HG03575 (cell line): ENCODE measurements at regions not wholly inside any gene's neighbourhood (a gene's known extent, or its start where the extent isn't known, plus 50 kb on each side); places are given as distances from the start of the nearest gene placed in this dataset.

ENCODE experiments used
- ATAC-seq: cut with Tn5 transposase; IDR thresholded peaks from one replicate; pipeline ENCODE4 v1.9.1; 2021; ENCODE audit not compliant: unreplicated experiment, insufficient number of reproducible peaks, low FRiP score; ENCODE audit errors: extremely low read depth

DNA sequence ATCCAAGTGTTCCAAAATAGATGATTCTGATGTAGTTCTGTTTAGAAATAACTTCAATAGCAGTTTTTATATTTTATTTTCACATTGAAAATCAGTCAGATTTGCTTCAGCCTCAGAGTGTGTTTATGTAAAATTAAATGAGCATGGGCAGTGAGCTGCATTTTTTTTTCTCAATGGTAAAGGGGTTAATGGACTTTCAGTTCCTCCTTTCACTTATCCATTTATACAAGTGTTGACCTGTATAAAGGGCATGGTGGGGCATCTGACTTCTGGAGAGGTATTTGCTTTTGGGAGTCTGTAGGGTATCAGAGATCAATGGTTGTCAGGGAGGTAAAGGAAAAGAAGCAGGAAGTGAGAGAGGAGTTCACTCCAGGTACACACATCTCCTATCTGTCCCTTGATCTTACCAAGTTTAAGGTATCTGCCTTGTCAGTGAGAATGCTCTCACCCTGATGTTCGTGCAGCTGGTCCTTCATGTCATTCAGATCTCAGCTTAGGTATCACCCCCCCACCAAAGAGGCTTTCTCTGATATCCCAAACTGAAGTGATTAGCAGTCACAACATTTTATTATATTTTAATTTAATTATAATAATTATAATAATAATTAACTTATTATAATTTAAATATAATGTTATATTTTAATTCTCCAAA lies 181.6 kb upstream of the LMNTD1 start:
- no peak for ATAC-seq

DNA sequence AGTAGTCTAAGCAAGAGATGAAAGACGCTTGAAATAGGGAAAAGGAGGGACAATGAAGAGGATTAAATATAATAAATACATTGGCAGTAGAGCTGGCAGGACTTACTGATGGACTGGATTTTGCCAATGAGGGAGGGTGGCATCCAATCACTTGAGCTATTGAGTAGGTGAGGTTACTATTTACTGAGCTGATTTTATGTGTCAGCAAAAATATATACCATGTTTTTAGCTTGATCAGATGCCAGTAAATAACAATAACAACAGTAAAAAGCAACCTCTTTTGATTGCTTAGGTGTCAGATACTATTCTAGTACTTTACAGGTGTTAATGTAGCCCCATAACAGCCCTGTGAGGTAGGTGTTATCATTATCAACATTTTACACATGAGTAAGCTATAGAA lies 187.5 kb upstream of the LMNTD1 start:
- no peak for ATAC-seq

DNA sequence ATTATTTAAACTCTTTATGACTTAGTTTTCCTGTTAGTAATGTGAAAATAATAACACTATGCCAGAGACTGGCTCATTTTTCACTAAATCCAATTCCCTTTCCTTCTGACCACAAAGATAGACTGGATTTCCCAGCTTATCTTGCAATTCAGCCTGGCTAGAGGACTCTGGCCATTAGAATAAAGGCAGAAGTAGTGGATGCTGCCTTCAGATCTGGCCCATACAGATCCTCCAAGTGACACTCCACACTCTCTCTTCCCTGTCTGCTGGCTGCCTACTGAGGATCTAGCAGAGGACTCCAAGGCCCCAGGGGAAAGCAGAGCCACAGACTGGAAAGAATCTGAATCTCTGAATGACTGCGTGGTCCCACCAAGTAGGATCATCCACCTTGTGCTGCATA lies 188.8 kb upstream of the LMNTD1 start:
- ATAC-seq: no peak

DNA sequence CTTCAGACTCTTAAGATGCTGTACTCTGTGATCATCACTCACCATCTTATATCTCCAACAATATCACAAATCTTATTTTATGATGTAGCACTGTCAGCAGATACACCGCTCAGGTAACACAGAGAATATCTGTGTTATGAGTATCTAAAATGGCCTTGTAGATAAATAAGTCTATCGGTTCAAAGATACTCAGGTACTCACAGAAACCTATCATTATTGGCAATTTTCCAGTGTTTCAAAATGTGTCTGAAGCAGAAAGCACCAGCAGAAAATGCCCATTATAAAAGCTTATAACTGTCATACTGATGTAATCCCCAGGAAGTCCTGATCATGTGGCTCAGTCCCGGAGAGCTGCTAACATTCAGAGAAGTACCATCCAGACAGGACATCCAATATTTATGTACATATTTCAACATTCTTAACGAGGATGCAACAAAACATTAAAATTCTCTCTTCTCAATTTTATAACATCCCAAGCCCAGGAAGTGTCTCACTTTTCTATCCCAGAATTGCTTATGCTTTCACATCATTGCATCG lies 190.7 kb upstream of the LMNTD1 start:
- no peak for ATAC-seq

DNA sequence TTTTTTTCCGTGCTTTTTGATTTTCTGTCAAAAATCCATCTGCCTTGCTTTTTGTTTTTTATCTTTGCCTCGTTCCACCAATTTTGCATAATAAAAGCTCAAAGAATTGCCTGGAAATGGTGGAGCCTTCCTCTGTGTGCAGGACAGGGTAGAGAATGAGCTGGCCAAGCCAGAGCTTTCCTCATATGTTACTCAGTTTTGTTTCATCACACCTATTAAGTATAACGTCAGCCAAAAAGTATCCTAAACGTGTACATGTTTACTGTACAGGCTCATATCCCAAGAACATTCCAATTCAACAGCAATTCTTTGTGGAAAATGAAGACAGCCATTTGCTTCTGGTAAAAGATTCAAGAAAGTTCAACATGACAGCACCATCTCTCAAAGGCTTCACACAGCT lies 191.2 kb upstream of the LMNTD1 start:
- no peak for ATAC-seq

DNA sequence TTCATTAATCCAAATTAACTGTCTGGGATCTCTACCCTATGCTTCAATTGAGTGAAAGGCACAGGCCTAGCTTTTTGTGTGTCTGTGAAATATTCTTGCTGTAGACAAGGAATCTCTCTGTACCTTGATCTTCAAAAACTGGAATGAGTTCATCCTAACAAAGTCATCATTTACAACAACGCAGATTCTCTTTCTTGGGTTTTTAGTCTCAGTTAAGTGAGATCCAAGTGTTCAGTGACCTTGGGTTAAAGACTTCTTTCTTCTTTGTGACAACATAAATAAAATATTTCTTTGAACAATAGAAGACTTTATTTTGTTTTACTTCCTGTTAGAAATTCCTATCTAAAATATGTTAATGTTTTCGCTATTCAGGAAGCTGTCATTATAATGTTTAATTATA lies 192.2 kb upstream of the LMNTD1 start:
- no peak for ATAC-seq

DNA sequence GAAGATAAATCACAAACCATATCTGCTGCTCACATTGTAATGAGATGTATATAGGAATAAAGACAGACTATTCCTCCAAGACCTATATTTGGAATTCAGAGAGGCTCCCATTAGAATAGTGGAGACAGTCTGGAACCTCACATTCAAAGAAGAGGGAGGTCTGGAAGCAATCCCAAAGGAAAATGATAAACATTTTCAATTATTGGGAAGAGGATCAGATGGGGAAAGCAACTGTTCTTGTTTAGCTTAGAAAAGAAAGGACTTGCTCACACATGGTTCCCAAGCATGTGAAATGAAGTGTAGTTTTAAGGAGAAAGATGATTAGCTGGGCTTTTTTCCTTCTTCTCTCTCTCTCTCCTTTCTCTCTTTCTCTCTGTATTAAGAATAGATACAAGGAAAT lies 193.0 kb upstream of the LMNTD1 start:
- no peak for ATAC-seq

DNA sequence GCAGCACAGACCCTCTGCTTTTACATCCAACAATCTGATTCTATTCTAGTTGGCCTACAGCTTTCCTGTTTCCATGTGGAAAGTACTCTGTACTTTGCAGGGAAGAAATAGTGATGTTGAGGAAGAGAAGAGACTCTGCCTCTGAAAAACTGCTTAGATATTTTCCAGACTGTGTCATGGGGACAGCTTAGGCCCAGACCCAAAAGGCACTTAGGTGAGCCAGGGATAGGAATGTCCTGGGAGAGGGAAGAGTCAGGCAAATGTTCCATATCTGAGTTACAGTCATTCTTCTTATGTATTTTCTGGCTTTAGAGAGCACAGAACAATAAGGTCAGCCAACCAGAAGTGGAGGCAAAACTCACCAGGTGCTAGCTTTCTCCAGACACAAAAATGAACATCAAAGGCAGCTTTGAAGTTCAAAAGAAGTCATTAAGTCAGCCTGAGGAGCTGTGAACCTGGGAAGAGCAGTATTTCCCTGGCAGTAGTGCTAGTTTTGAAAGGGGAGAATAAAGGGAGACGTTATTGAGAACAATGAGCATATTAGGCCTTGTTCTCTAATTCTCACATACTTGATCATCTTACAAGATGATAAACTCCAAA lies 199.7 kb upstream of the LMNTD1 start:
- no peak for ATAC-seq

DNA sequence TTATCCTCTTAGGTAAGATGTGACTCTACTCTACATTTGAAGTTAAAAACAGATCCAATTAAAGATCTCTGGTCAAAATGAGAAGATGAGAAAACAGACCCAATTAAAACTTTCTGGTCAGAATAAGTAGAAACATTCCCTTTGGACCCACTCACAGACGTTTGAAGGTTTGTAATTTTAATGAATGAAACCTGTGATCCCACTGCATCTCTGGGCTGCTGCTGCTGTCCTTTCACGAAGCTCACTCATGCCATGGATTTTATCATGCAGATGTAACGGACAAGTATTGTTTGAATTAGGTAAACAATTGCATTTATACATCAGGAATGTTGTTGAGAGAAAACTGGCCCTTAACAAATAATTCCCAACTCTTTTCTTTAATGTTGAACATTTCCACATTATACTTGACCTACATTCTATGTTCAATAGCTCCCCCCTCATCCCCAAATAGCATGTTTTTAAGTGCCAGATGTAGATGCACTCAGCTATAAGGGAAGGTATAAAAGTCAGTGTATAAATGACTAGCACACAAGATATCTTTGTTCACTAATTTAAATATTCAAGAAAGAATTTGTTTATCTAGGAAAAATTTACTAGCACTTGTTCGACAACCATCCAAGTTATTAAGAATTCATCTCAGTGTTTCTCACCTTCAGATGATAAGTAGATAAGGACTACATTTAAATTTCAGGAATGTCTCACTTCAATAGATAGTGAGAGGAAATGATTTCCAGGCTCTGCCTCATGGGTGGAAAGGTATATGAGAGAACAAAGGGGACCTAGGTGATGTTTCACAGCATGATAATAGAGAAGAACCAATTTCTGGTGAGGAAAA lies 202.3 kb upstream of the LMNTD1 start:
- ATAC-seq: no peak

DNA sequence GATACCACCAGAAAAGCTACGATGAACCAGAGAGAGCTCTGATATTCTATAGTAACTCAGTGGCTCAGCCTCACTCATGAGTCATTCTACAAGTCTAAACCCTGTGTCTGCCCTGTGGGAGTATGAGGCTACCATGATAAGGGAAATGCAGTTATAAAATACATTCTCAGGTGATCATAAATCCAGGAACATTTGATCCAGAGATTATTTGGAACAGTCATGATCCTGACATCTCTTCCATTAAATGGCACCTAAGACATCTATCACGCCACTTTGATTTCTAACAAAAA lies 202.6 kb upstream of the RASSF8 start:
- no peak for ATAC-seq

DNA sequence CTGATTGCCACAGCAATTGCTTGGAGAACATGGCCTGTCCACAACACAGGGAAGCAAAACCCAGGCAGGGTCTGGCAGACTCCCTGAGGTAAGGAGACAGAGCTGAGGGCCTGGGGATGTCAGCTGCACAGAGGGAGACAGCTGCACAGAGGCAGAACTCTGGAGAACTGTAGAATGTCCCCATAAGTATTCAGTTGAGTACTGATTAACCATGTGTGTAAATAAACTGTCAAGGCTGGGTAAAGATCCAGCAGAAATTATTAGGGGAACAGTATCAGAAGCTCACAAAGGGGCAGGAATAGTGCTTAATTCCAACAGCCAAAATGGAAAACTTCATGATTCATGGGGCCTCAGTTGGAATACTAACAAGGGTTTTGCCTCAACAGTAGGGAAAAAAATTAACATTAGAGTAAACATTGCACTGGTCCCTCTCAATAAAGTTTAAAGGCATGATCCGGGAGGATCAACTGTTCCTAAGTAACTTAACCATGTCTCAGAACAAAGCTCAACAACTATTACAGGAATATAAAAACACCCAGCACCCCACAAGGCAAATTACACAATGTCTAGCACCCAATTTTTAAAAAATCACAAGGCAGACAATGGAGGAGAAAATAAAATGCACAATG lies 201.3 kb upstream of the RASSF8 start:
- ATAC-seq: no peak

DNA sequence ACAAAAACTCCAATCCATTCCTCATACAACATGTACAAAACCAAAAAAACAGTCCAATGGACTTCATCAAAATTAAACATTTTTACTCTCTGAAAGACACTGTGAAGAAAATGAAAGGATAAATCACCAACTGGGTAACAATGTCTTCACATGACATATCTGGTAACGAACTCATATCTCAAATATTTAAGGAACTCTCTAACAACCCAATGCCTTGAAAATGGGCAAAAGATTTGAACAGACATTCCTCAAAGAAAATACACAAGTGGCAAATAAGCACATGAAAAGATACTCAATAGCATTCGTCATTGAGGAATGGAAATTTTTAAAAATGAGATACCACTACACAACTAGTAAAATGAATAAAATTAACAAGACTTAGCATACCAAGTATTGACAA lies 198.7 kb upstream of the RASSF8 start:
- ATAC-seq: no peak

DNA sequence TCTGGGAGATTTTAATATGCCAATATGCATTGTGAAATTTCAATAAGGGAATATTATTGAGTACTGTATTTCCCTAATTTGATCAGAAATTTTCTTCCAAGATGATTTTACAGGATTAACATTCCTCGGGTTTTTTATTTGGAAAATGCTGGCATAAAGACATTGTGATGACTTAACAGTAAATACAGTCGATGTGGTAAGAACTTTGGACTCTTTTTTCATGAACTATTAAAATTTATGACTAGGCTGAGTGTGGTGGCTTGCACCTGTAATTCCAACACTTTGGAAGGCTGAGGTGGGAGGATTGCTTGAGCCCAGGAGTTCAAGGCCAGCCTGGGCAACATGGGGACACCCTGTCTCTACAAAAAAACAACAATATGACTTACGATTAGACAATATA lies 197.1 kb upstream of the RASSF8 start:
- ATAC-seq: no peak

DNA sequence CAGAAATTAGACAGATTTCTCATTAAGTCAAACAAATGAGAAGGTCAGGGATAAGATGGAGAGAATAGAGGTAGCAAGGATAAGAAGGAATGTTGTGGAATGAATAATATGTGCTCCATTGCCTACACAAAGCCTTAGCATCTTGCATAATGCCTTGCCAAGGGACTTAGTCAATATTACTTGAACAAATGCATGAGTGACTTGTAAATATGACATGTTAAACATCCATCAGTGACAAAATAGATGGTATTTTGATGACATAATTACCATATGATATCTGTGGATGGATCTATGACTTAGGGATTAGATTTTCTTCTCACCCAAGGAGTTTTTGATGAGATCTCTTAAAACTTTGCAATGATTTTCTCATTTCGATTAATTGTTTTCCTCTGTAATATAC lies 194.1 kb upstream of the RASSF8 start:
- ATAC-seq: no peak

DNA sequence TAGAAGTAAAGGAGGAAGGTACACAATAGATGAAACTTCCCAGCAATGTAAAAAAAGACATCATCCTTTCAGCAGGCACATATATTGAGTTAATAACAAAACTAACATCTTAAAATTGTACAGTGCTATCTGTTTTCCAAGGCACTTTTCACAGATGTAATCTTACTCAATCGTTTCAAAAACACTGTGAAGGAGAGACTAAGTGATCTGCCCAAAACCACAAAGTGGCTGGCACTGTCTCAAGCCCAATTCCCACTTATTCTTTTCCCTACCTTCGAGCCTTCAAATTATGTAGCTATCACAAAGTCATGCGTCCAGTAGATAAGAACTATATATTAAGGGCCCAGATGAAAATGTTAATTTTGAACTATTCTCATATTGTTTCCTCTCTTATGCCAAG lies 193.6 kb upstream of the RASSF8 start:
- ATAC-seq: no peak

DNA sequence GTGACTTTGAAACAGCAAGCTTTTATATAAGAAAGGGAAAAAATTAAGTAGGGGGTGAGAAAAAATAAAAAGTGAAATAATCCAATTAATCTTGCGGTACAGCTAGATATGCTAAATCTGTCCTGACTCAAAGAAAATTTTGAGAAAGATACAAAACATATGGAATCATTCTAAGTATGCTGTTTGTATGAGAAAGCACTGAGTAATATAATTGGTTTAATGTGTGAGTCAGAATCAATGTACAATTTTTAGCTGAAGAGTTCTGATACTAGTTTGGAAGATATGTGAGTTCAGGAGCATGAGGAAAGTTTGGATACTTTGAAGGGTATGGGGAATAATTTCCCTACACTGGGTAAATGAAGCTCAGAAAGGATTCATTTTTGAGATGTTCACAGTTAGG lies 190.9 kb upstream of the RASSF8 start:
- no peak for ATAC-seq

DNA sequence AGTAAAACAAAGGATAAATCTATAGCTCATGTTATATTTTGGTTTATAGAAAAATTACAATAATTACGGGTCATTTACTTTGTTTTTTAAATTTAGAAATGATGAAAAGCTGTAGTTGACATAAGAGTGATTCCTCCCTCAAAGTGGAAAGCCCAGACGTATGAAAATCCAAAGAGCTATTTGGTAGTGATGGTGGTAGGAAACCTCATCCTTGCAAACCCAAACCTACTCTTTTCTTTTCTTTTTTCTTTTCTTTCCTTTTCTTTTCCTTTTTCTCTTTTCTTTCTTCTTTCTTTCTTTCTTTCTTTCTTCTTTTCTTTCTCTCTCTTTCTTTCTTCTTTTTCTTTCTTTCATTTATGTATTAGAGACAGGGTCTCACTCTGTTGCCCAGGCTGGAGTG lies 190.3 kb upstream of the RASSF8 start:
- no peak for ATAC-seq

DNA sequence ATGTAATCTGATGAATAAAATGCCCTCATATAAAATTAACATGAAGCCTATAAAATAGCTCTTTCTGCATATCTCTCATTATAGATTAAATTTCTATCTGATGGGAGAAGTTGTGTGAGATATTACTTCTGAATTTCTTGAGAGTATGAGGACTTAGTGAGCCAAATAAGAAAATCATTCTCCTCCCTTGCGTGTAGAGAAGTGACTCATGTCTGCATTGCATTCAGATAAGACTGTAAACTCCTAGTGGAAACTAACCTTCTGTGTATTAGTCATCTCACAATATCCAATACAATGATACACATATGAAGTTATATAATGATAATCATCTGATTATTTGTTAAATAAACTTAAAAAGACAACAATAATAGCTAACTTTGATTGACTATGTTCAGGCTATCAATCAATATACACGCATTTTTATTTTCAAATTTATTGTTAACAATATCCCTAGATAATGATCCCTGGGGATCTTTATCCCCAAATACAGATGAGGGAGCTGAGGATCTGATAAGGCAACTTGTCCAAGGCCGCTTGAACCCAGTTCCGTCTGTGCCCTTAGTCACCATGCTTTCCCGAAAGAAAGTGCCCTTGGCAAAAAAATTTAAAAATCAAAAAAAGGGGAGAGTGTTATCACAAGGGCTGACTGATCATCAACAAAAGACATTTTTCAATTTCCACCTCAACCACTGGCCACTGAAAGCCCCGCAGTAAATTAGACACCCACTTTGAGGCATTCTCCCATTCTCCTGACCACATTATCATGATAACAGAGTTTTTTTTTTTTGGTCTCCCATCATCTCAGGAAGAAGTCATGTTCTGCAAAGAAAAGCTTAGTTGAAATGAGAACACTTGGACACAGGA lies 189.2 kb upstream of the RASSF8 start:
- no peak for ATAC-seq

DNA sequence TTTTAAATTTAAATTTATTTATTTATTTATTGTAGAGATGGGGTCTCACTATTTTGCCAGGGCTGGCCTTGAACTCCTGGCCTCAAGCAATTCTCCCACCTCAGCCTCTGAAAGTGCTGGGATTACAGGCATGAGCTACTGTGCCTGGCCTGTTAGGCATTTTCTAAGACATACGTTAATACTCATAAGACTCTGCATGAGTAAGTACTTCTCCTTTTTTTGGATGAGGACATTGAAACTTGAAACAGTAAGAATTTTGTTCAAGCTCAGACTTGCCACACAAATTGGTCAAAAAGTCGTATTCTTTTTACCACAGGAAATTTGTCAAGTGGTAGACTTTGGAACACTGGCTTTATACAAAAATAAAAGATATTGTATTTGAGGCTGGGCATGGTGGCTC lies 187.4 kb upstream of the RASSF8 start:
- ATAC-seq: no peak
